ENCODE measurements at regions not wholly inside any gene's neighbourhood (a gene's known extent, or its start where the extent isn't known, plus 50 kb on each side); places are given as distances from the start of the nearest gene placed in this dataset.

DNA sequence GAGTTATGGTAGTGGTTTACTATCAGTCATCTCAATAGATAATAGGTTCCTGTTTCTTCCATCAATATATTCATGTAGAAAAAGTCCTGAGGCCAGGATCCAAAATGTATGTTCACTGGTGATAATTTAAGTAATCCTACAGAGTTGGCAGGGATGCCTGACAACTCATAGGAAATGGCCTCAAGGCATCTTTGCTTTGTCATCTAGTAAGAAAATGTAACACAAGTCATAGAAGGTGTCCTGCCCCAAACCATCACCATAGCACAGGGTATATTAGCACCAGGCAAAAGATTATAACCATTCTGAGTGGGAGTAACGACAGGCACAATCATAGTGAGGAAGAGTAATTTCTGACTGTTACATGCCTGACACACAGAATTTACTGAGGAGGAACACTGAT is 257.0 kb downstream of the TMEM167A start:
- Histone ChIP-seq H3K9me3 (ENCODE audit: control insufficient read depth, insufficient read depth, low read length) (no peaks in the 10 kb centered on the region), H3K4me3 (ENCODE audit: low read depth, low read length) (no peak overlapping the region), H3K4me1 (ENCODE audit: control insufficient read depth, insufficient read depth, low read length) (no peaks in the 10 kb centered on the region), H3K27me3 (ENCODE audit: control insufficient read depth, insufficient read depth, low read length) (no peaks in the 10 kb centered on the region), H3K27ac (ENCODE audit: low read depth, low read length) (no peak overlapping the region), H3K36me3 (ENCODE audit: control insufficient read depth, insufficient read depth, low read length) (no peaks in the 10 kb centered on the region)
- WGBS (ENCODE audit: insufficient coverage): no CpG with 5 or more reads among the region's 1 CpG
- DNase-seq (ENCODE audit: low read depth in 4 of 6, low spot score in 6 of 6): no peak

DNA sequence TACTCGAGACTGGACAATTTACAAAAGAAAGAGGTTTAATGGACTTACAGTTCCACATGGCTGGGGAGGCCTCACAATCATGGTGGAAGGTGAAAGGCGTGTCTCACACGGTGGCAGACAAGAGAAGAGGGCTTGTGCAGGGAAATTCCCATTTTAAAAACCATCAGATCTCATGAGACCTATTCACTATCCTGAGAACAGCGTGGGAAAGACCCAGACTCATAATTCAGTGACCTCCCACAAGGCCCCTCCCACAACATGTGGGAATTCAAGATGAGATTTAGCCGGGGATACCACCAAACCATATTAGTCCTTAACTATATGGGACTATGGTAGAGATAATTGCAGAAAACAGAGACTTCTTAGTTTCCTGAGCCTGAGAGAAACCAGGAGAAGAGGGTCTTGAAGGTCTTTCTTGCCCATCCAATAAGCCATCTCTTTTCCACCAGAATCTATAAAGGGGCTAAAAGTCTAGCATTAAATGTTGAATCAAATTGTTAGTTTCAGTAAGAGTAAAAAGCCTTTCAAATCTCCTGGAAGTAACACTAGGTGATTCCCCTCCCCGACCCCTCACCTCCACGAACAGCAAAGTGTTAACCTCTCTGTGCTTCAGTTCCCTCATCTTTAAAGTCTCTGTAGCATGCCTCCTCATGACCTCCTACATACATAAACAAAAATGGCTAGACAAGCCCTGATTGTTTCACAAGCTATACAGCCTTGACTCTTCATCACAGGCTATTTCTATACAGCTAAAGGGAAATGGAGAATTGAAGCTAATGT is 259.1 kb downstream of the TMEM167A start:
- H3K9me3 ChIP-seq (ENCODE audit: control insufficient read depth, insufficient read depth, low read length): no peaks in the 10 kb centered on the region
- no peaks in the 10 kb centered on the region for H3K4me1 ChIP-seq (ENCODE audit: control insufficient read depth, insufficient read depth, low read length)
- no peaks in the 10 kb centered on the region for H3K36me3 ChIP-seq (ENCODE audit: control insufficient read depth, insufficient read depth, low read length)
- WGBS (ENCODE audit: insufficient coverage): 81% methylated on average over 5 of the region's 7 CpGs
- no peak for DNase-seq (ENCODE audit: low read depth in 4 of 6, low spot score in 6 of 6)
- H3K27me3 ChIP-seq (ENCODE audit: control insufficient read depth, insufficient read depth, low read length): no peaks in the 10 kb centered on the region
- no peak overlapping the region for H3K4me3 ChIP-seq (ENCODE audit: low read depth, low read length)
- H3K27ac ChIP-seq (ENCODE audit: low read depth, low read length): no peak overlapping the region

DNA sequence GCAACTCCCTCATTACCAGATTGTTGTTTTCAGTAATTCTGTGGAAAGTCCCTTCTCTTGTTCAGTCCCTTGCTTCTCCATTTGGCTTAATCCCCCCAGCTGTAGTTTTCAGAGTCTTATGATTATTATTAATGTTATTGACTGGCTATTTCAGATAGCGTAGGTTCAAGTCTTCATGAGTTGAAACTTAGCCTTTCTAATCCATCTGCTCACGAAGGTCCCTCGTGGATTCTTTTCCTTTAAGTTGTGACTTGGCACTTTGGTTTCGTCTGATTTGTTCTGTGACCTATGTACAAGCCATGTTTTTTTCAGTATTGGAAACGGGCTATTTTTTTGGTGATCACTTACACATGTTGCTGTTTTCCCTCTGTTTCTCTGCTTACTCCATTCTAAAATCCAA is 260.3 kb downstream of the TMEM167A start:
- Histone ChIP-seq H3K4me3 (ENCODE audit: low read depth, low read length) (no peak overlapping the region), H3K9me3 (ENCODE audit: control insufficient read depth, insufficient read depth, low read length) (no peaks in the 10 kb centered on the region), H3K27me3 (ENCODE audit: control insufficient read depth, insufficient read depth, low read length) (no peaks in the 10 kb centered on the region), H3K4me1 (ENCODE audit: control insufficient read depth, insufficient read depth, low read length) (no peaks in the 10 kb centered on the region), H3K27ac (ENCODE audit: low read depth, low read length) (no peak overlapping the region), H3K36me3 (ENCODE audit: control insufficient read depth, insufficient read depth, low read length) (no peaks in the 10 kb centered on the region)
- WGBS (ENCODE audit: insufficient coverage): 100% methylated on average over 1 of the region's 5 CpGs
- DNase-seq (ENCODE audit: low read depth in 4 of 6, low spot score in 6 of 6): no peak

DNA sequence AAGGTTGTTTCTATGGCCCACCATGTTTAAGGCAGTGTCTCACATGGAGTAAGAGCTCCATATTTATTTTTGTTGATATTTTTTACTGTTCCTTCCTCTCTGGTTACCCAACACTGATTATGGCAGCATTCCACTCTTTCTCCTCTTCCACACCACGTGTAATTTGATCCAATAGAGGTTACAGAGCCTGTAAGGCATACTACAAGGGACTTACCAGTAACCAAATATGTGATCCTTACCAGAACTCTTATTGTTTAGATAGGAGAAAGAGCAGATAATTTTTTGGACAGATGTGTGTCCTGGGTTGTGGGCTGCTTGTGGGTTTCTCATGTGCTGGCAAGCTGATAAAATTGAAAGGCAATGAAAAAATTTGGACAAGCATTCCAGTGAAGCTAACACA is 261.3 kb downstream of the TMEM167A start:
- WGBS (ENCODE audit: insufficient coverage): 71% methylated on average over 1 of the region's 1 CpG
- Histone ChIP-seq H3K9me3 (ENCODE audit: control insufficient read depth, insufficient read depth, low read length) (no peaks in the 10 kb centered on the region), H3K36me3 (ENCODE audit: control insufficient read depth, insufficient read depth, low read length) (no peaks in the 10 kb centered on the region), H3K27me3 (ENCODE audit: control insufficient read depth, insufficient read depth, low read length) (no peaks in the 10 kb centered on the region), H3K4me1 (ENCODE audit: control insufficient read depth, insufficient read depth, low read length) (no peaks in the 10 kb centered on the region), H3K4me3 (ENCODE audit: low read depth, low read length) (no peak overlapping the region), H3K27ac (ENCODE audit: low read depth, low read length) (no peak overlapping the region)
- DNase-seq (ENCODE audit: low read depth in 4 of 6, low spot score in 6 of 6): no peak

DNA sequence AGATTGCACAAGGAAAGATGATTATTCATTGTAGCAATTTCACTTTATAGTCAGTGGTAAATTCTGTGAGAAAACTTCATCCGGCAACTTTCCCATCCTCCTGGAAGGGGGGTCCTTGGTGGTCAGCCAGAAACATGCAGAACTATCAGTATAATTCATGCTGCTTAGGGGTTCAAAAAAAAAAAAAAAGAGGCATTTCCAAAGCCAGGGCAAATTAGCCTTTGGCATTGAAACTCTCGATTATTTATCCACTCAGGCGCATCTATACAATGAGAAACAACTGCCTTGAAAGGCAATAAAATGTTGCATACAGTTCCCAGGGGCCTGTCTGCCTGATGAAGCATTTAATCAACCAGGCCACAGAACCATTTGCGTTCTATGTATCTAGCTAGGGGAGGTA is 263.3 kb downstream of the TMEM167A start:
- WGBS (ENCODE audit: insufficient coverage): 20% methylated on average over 1 of the region's 4 CpGs
- DNase-seq (ENCODE audit: low read depth in 4 of 6, low spot score in 6 of 6): peak in 3 of 6 donors; percentile 35 to 91 (median 83)
- Histone ChIP-seq H3K27ac (ENCODE audit: low read depth, low read length) (no peak overlapping the region), H3K27me3 (ENCODE audit: control insufficient read depth, insufficient read depth, low read length) (no peaks in the 10 kb centered on the region), H3K4me3 (ENCODE audit: low read depth, low read length) (no peak overlapping the region), H3K4me1 (ENCODE audit: control insufficient read depth, insufficient read depth, low read length) (no peaks in the 10 kb centered on the region), H3K9me3 (ENCODE audit: control insufficient read depth, insufficient read depth, low read length) (no peaks in the 10 kb centered on the region), H3K36me3 (ENCODE audit: control insufficient read depth, insufficient read depth, low read length) (no peaks in the 10 kb centered on the region)

DNA sequence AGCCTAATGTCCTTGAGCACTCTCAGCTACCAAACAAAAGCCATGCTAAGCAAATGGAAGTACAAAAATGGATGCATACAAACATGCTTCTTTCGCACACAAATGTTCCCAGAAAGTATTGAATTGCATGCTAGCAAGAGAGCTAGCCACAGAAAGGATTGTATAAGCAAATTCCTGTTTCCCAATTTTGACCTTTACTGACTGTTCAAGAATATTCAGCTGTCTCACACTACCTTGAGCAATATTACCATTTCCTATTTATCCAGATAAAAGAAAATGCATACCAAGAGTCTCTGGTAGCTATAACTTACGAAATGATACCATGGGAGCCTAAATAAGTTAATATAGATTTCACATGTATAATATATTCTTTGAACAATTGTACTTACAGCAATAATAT is 264.6 kb downstream of the TMEM167A start:
- DNase-seq (ENCODE audit: low read depth in 4 of 6, low spot score in 6 of 6): no peak
- Histone ChIP-seq H3K9me3 (ENCODE audit: control insufficient read depth, insufficient read depth, low read length) (no peaks in the 10 kb centered on the region), H3K4me1 (ENCODE audit: control insufficient read depth, insufficient read depth, low read length) (no peaks in the 10 kb centered on the region), H3K27ac (ENCODE audit: low read depth, low read length) (no peak overlapping the region), H3K4me3 (ENCODE audit: low read depth, low read length) (no peak overlapping the region), H3K27me3 (ENCODE audit: control insufficient read depth, insufficient read depth, low read length) (no peaks in the 10 kb centered on the region), H3K36me3 (ENCODE audit: control insufficient read depth, insufficient read depth, low read length) (no peaks in the 10 kb centered on the region)
- no CpG with 5 or more reads among the region's 2 CpGs for WGBS (ENCODE audit: insufficient coverage)

DNA sequence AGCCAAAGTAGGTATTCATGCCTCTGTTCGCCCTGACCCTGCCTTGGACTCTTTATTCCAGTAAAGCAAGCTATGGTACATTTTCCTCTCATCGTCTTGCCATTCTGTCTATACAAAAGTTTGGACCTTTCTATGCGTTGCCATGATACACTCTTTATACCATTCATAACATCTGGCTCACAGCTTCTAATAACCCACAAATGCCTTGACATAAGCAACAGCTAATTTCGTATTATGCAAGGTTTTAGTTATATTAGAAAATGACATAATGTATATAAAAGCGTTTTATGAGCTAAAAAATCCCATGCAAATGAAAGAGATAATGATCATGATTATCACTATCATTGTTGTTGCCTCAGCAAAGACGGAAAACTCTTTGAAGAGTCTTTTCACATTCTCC is 265.7 kb downstream of the TMEM167A start:
- no peak overlapping the region for H3K4me3 ChIP-seq (ENCODE audit: low read depth, low read length)
- H3K27ac ChIP-seq (ENCODE audit: low read depth, low read length): no peak overlapping the region
- 71% methylated on average over 2 of the region's 6 CpGs for WGBS (ENCODE audit: insufficient coverage)
- H3K27me3 ChIP-seq (ENCODE audit: control insufficient read depth, insufficient read depth, low read length): no peaks in the 10 kb centered on the region
- no peak for DNase-seq (ENCODE audit: low read depth in 4 of 6, low spot score in 6 of 6)
- no peaks in the 10 kb centered on the region for H3K36me3 ChIP-seq (ENCODE audit: control insufficient read depth, insufficient read depth, low read length)
- no peaks in the 10 kb centered on the region for H3K4me1 ChIP-seq (ENCODE audit: control insufficient read depth, insufficient read depth, low read length)
- H3K9me3 ChIP-seq (ENCODE audit: control insufficient read depth, insufficient read depth, low read length): no peaks in the 10 kb centered on the region

DNA sequence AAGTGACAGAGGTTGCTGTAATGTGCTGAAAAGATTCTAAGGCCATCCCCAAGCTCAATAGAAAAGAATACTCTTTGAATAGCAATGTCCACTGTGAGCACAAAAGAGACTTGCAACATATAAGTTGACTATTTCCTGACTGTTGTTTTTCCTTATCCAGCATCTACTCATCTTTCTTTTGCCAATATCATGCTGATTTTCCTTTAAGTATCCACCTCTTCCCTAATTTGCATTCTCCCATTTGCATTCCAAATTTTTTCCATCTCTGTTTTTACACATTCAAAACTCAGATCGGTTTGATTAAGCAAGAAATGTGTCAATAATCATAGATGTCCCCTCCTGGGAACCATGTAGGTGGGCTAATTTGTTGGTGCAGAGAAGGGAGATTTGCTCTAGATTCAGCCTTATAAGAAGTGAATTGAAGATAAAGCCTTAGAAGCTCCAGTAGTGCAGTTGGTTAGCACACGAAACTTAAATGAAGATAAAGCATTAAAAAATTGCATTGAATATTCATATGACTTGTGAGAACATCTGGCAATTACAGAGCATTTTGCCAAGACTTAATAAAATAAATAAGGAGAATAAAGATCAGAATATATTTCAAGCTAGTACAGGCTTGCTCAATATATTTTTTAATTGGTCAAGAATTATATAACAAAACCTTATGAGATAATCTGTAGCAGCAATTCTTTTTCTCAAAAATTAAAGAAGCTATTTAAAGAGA is 267.6 kb downstream of the TMEM167A start:
- Histone ChIP-seq H3K4me1 (ENCODE audit: control insufficient read depth, insufficient read depth, low read length) (no peaks in the 10 kb centered on the region), H3K9me3 (ENCODE audit: control insufficient read depth, insufficient read depth, low read length) (no peaks in the 10 kb centered on the region), H3K4me3 (ENCODE audit: low read depth, low read length) (no peak overlapping the region), H3K27me3 (ENCODE audit: control insufficient read depth, insufficient read depth, low read length) (no peaks in the 10 kb centered on the region), H3K36me3 (ENCODE audit: control insufficient read depth, insufficient read depth, low read length) (no peaks in the 10 kb centered on the region), H3K27ac (ENCODE audit: low read depth, low read length) (no peak overlapping the region)
- DNase-seq (ENCODE audit: low read depth in 4 of 6, low spot score in 6 of 6): no peak
- no CpG with 5 or more reads among the region's 2 CpGs for WGBS (ENCODE audit: insufficient coverage)

DNA sequence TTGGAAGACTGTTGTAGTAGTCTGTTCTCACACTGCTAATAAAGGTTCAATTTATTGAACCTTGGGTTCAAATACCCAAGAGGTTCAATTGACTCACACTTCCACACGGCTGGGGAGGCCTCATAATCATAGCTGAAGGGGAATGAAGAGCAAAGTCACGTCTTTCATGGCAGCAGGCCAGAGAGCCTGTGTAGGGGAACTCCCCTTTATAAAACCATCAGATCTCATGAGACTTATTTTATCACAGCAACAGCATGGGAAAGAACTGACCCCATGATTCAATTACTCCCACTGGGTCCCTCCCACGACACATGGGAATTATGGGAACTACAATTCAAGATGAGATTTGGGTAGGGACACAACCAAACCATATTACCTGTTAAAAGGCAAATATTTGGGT is 268.2 kb downstream of the TMEM167A start:
- DNase-seq (ENCODE audit: low read depth in 4 of 6, low spot score in 6 of 6): no peak
- no peak overlapping the region for H3K27ac ChIP-seq (ENCODE audit: low read depth, low read length)
- H3K4me3 ChIP-seq (ENCODE audit: low read depth, low read length): no peak overlapping the region
- no peaks in the 10 kb centered on the region for H3K9me3 ChIP-seq (ENCODE audit: control insufficient read depth, insufficient read depth, low read length)
- H3K36me3 ChIP-seq (ENCODE audit: control insufficient read depth, insufficient read depth, low read length): no peaks in the 10 kb centered on the region
- WGBS (ENCODE audit: insufficient coverage): no CpG with 5 or more reads among the region's 3 CpGs
- H3K27me3 ChIP-seq (ENCODE audit: control insufficient read depth, insufficient read depth, low read length): no peaks in the 10 kb centered on the region
- no peaks in the 10 kb centered on the region for H3K4me1 ChIP-seq (ENCODE audit: control insufficient read depth, insufficient read depth, low read length)

DNA sequence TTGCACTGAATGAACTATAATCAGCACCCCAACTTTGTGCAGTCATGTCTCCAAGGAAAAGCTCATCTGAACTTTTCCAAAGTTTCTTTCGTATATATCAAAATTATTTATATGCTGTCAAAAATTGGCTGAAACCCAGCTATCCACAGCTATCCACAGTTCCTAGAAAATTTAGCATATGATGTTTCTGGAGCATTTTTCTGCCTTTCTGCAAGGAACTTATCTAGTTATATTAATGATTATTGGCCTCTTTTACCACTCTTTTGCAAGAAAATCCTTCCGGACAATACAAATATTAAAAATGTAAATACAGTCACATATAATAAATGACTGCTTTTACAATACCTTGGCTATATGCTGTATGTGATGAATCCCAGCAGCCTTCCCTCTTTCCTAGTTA is 270.2 kb downstream of the TMEM167A start:
- Histone ChIP-seq H3K4me3 (ENCODE audit: low read depth, low read length) (no peak overlapping the region), H3K9me3 (ENCODE audit: control insufficient read depth, insufficient read depth, low read length) (no peaks in the 10 kb centered on the region), H3K27ac (ENCODE audit: low read depth, low read length) (no peak overlapping the region), H3K27me3 (ENCODE audit: control insufficient read depth, insufficient read depth, low read length) (no peaks in the 10 kb centered on the region), H3K4me1 (ENCODE audit: control insufficient read depth, insufficient read depth, low read length) (no peaks in the 10 kb centered on the region), H3K36me3 (ENCODE audit: control insufficient read depth, insufficient read depth, low read length) (no peaks in the 10 kb centered on the region)
- no peak for DNase-seq (ENCODE audit: low read depth in 4 of 6, low spot score in 6 of 6)
- no CpG with 5 or more reads among the region's 2 CpGs for WGBS (ENCODE audit: insufficient coverage)
